Sigmoid colon (tissue), 6 donors: ENCODE measurements at regions not wholly inside any gene's neighbourhood (a gene's known extent, or its start where the extent isn't known, plus 50 kb on each side); places are given as distances from the start of the nearest gene placed in this dataset.

Experiments used
- DNase-seq: peaks from one replicate; pipeline ENCODE4 v3.0.0-alpha.2; 2019
- H3K27ac ChIP-seq, 4 donors: fragments of 200-600 bp; sonication (generic); one replicate each; pipeline ENCODE4 v1.5.1; 2016 to 2019; ENCODE audit warnings: mild to moderate bottlenecking in 1 of 4
- H3K27me3 ChIP-seq, 3 donors: fragments of 200-600 bp; sonication (generic); one replicate each; pipeline ENCODE4 v1.5.1; 2019; ENCODE audit warnings: mild to moderate bottlenecking in 1 of 3
- H3K36me3 ChIP-seq, 4 donors: fragments of 200-600 bp; sonication (generic); one replicate each; pipeline ENCODE4 v1.5.1; 2016 to 2019
- H3K4me1 ChIP-seq, 4 donors: fragments of 200-600 bp; sonication (generic); one replicate each; pipeline ENCODE4 v1.5.1; 2017 to 2019
- H3K4me3 ChIP-seq, 4 donors: fragments of 200-600 bp; sonication (generic); one replicate each; pipeline ENCODE4 v1.5.1; 2017 to 2019; ENCODE audit warnings: mild to moderate bottlenecking in 2 of 4, moderate library complexity in 1 of 4
- H3K9me3 ChIP-seq, 4 donors: fragments of 200-600 bp in 3 of 4; sonication (generic) in 3 of 4; one replicate each; pipeline versions ENCODE4 v1.5.1 to v1.6.1; 2013 to 2019
- CTCF ChIP-seq, 4 experiments: fragments of 450-650 bp in 3 of 4; fragments of 200-600 bp in 1 of 4; IDR thresholded peaks; one replicate each; pipeline ENCODE4 v1.5.1; 2016 to 2019; ENCODE audit warnings: antibody characterized with exemption in 4 of 4, mild to moderate bottlenecking in 3 of 4, moderate library complexity in 2 of 4
- EP300 ChIP-seq, 4 donors: sonication (generic); formaldehyde crosslinking; IDR thresholded peaks; one replicate each; pipeline ENCODE4 v1.6.1; 2017; ENCODE audit warnings: antibody characterized with exemption in 4 of 4
- POLR2A ChIP-seq, 2 donors: fragments of 450-650 bp; IDR thresholded peaks; one replicate each; pipeline ENCODE4 v1.6.1; 2016; ENCODE audit warnings: antibody characterized with exemption in 2 of 2, mild to moderate bottlenecking in 2 of 2, moderate library complexity in 2 of 2
- POLR2AphosphoS5 ChIP-seq, 4 donors: sonication (generic); formaldehyde crosslinking; IDR thresholded peaks; one replicate each; pipeline ENCODE4 v1.6.1; 2017; ENCODE audit warnings: antibody characterized with exemption in 4 of 4
- WGBS, 2 donors: extraction: QIAGEN DNeasy Blood & Tissue Kit; methylation state at CpG; one replicate each; pipeline ENCODE4 v1.1.7; 2013; 5-methylcytosine and 5-hydroxymethylcytosine counted together
- intact Hi-C: fragments of 100-400 bp; cut with DNase I; formaldehyde crosslinking; loops from one replicate; pipeline ENCODE4 v1.15.1; 2023
- donor health status: healthy with polysubstance abuse.
- donor health status: healthy.

- no peak for DNase-seq
- Histone ChIP-seq H3K27ac (no peak overlapping the region), H3K36me3 (no peaks in the 10 kb centered on the region), H3K27me3 (no peaks in the 10 kb centered on the region), H3K9me3 (peaks cover 0 to 1% (median 0%) of the 10 kb centered on the region in 4 donors), H3K4me1 (no peaks in the 10 kb centered on the region), H3K4me3 (no peak overlapping the region)
- TF ChIP-seq POLR2A (IDR thresholded peaks at IDR 0.05) (no peak), POLR2AphosphoS5 (IDR thresholded peaks at IDR 0.05) (no peak), CTCF (IDR thresholded peaks at IDR 0.05) (no peak), EP300 (IDR thresholded peaks at IDR 0.05) (no peak)
- intact Hi-C loops, result no loop called here
- 93% methylated on average over 2 of the region's 2 CpGs for WGBS, 2 donors
Observed at GRCh38 chr2:183919926-183920325, 678.4 kb upstream of the ZNF804A start.

GRCh38 chr2:183925281-183925680 is 673.0 kb upstream of the ZNF804A start:
- TF ChIP-seq CTCF (IDR thresholded peaks at IDR 0.05) (no peak), EP300 (IDR thresholded peaks at IDR 0.05) (no peak), POLR2AphosphoS5 (IDR thresholded peaks at IDR 0.05) (no peak), POLR2A (IDR thresholded peaks at IDR 0.05) (no peak)
- DNase-seq, result no peak
- WGBS, 2 donors, result 94 to 99% methylated on average over 1 of the region's 1 CpG
- Histone ChIP-seq H3K4me3 (no peak overlapping the region), H3K27ac (no peak overlapping the region), H3K9me3 (peaks cover 0 to 3% (median 2%) of the 10 kb centered on the region in 4 donors), H3K36me3 (no peaks in the 10 kb centered on the region), H3K4me1 (peaks cover 0 to 4% (median 0%) of the 10 kb centered on the region in 4 donors), H3K27me3 (no peaks in the 10 kb centered on the region)
- intact Hi-C loops, result no loop called here

- intact Hi-C loops, result no loop called here
- peaks cover 0 to 3% (median 2%) of the 10 kb centered on the region in 4 donors for H3K9me3 ChIP-seq
- H3K4me3 ChIP-seq, result no peak overlapping the region
- no peak overlapping the region for H3K27ac ChIP-seq
- H3K36me3 ChIP-seq, result no peaks in the 10 kb centered on the region
- no peak for DNase-seq
- H3K4me1 ChIP-seq, result peaks cover 0 to 4% (median 0%) of the 10 kb centered on the region in 4 donors
- no peaks in the 10 kb centered on the region for H3K27me3 ChIP-seq
- 79 to 81% methylated on average over 1 of the region's 1 CpG for WGBS, 2 donors
- TF ChIP-seq CTCF (IDR thresholded peaks at IDR 0.05) (no peak), POLR2AphosphoS5 (IDR thresholded peaks at IDR 0.05) (no peak), POLR2A (IDR thresholded peaks at IDR 0.05) (no peak), EP300 (IDR thresholded peaks at IDR 0.05) (no peak)
Observed at GRCh38 chr2:183926433-183926832, 671.9 kb upstream of the ZNF804A start.

GRCh38 chr2:183927406-183928325 is 670.7 kb upstream of the ZNF804A start:
- WGBS, 2 donors, result 78 to 86% methylated on average over 4 of the region's 4 CpGs
- TF ChIP-seq POLR2AphosphoS5 (IDR thresholded peaks at IDR 0.05), result peak in 2 of 4 donors; percentile 18 to 20
- TF ChIP-seq CTCF (IDR thresholded peaks at IDR 0.05), result no peak
- H3K9me3 ChIP-seq, result peaks cover 0 to 3% (median 2%) of the 10 kb centered on the region in 4 donors

More at GRCh38 chr2:183927406-183928325, 670.7 kb upstream of the ZNF804A start:
- Histone ChIP-seq H3K4me1 (peaks cover 0 to 4% (median 0%) of the 10 kb centered on the region in 4 donors), H3K4me3 (no peak overlapping the region), H3K27me3 (no peaks in the 10 kb centered on the region), H3K27ac (no peak overlapping the region), H3K36me3 (no peaks in the 10 kb centered on the region)
- peak; percentile 70 for DNase-seq
- intact Hi-C loops, result no loop called here
